ENCODE measurements at regions not wholly inside any gene's neighbourhood (a gene's known extent, or its start where the extent isn't known, plus 50 kb on each side); places are given as distances from the start of the nearest gene placed in this dataset.

DNA sequence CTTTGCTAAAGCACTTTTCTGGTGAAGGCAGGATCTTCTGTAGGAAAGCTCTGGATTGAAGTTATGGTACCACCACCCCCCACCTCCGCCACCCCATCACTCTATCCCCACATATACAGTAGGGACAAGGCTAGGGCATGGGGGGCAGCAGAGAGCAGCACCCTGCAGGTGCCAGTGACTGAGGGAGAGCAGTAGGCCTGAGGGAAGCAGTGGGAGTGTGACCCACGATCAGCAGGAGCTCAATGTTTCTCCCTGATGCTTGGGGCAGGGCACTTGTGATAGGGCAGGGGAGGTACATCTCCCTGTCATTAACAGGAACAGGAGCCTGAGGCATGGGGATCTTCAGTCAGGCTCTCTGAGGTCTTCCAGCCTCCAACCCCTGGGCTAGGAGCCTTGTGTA is 121.6 kb downstream of the ZFP36L2 start:
- H3K9me3 ChIP-seq: no peaks in the 10 kb centered on the region
- H3K4me3 ChIP-seq: no peak overlapping the region
- intact Hi-C loops (cut with DNase I; ENCODE audit: low total_unique reads): no loop called here
- H3K36me3 ChIP-seq: no peaks in the 10 kb centered on the region
- DNase-seq: no peak
- H3K4me1 ChIP-seq: peaks cover 0 to 13% of the 10 kb centered on the region in 2 donors
- H3K27me3 ChIP-seq: no peaks in the 10 kb centered on the region
- no peak for TF ChIP-seq POLR2A (IDR thresholded peaks at IDR 0.05)
- TF ChIP-seq CTCF (IDR thresholded peaks at IDR 0.05): no peak
- H3K27ac ChIP-seq: peak overlapping the region; percentile 65 to 78

GRCh38 chr2:43104106-43104505 is 122.3 kb downstream of the ZFP36L2 start:
- peaks cover 0 to 13% of the 10 kb centered on the region in 2 donors for H3K4me1 ChIP-seq
- TF ChIP-seq POLR2A (IDR thresholded peaks at IDR 0.05): no peak
- TF ChIP-seq CTCF (IDR thresholded peaks at IDR 0.05): no peak
- no peaks in the 10 kb centered on the region for H3K9me3 ChIP-seq
- no peak overlapping the region for H3K4me3 ChIP-seq
- intact Hi-C loops (cut with DNase I; ENCODE audit: low total_unique reads): no loop called here
- no peaks in the 10 kb centered on the region for H3K27me3 ChIP-seq
- no peaks in the 10 kb centered on the region for H3K36me3 ChIP-seq
- no peak for DNase-seq
- no peak overlapping the region for H3K27ac ChIP-seq

- intact Hi-C loops (cut with DNase I; ENCODE audit: low total_unique reads): no loop called here
- no peak overlapping the region for H3K4me3 ChIP-seq
- H3K27ac ChIP-seq: peak overlapping the region; percentile 69 to 77
- peaks cover 0 to 13% of the 10 kb centered on the region in 2 donors for H3K4me1 ChIP-seq
- no peaks in the 10 kb centered on the region for H3K27me3 ChIP-seq
- TF ChIP-seq CTCF (IDR thresholded peaks at IDR 0.05): no peak
- no peak for TF ChIP-seq POLR2A (IDR thresholded peaks at IDR 0.05)
- no peaks in the 10 kb centered on the region for H3K9me3 ChIP-seq
- DNase-seq: no peak
- H3K36me3 ChIP-seq: no peaks in the 10 kb centered on the region
Observed at GRCh38 chr2:43103093-43103404, 123.4 kb downstream of the ZFP36L2 start.

- no peak for TF ChIP-seq CTCF (IDR thresholded peaks at IDR 0.05)
- TF ChIP-seq POLR2A (IDR thresholded peaks at IDR 0.05): no peak
- intact Hi-C loops (cut with DNase I; ENCODE audit: low total_unique reads): no loop called here
- no peaks in the 10 kb centered on the region for H3K9me3 ChIP-seq
- H3K27ac ChIP-seq: peak overlapping the region; percentile 69 to 77
- no peaks in the 10 kb centered on the region for H3K36me3 ChIP-seq
- H3K4me3 ChIP-seq: no peak overlapping the region
- DNase-seq: no peak
- H3K4me1 ChIP-seq: peaks cover 0 to 13% of the 10 kb centered on the region in 2 donors
- no peaks in the 10 kb centered on the region for H3K27me3 ChIP-seq
Observed at GRCh38 chr2:43102366-43103092, 123.9 kb downstream of the ZFP36L2 start.

DNA sequence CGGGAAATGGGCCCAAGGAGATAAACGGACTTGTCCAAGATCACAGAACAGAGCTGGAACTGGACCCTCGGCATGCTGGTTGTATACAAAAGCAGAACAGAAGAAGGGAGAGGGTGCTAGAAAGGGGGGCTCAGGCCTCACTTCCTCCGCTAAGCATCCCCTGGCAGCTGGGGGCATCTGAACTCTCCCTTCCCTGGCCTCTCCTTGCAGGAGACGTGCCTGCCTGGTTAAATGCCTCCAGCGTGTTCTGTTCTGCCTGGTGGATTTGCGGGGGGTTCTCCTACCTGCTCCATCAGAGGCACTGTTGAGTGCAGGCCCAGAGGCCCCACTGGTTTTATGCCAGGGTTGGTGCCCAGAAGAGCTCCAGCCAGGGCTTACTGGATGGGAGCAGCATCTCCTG is 124.7 kb downstream of the ZFP36L2 start:
- intact Hi-C loops (cut with DNase I; ENCODE audit: low total_unique reads): no loop called here

More for the DNA sequence above, 124.7 kb downstream of the ZFP36L2 start:
- Histone ChIP-seq H3K27me3 (no peaks in the 10 kb centered on the region), H3K9me3 (no peaks in the 10 kb centered on the region), H3K4me1 (peaks cover 0 to 13% of the 10 kb centered on the region in 2 donors), H3K36me3 (no peaks in the 10 kb centered on the region), H3K4me3 (no peak overlapping the region), H3K27ac (peak overlapping the region; percentile 69 to 77)
- TF ChIP-seq POLR2A (IDR thresholded peaks at IDR 0.05) (no peak), CTCF (IDR thresholded peaks at IDR 0.05) (no peak)
- no peak for DNase-seq
